ENCODE measurements at regions not wholly inside any gene's neighbourhood (a gene's known extent, or its start where the extent isn't known, plus 50 kb on each side); places are given as distances from the start of the nearest gene placed in this dataset.

GRCh38 chr14:82084813-82085212 is 551.2 kb upstream of the SEL1L start (continued):
- TF ChIP-seq JUN (CRISPR knock-in tag; IDR thresholded peaks at IDR 0.05) = no peak
- no peak for TF ChIP-seq AR (CRISPR knock-in tag; IDR thresholded peaks at IDR 0.05)
- no peak for TF ChIP-seq ETV6 (CRISPR knock-in tag; IDR thresholded peaks at IDR 0.05)
- TF ChIP-seq GTF2I (CRISPR knock-in tag; conservative IDR thresholded peaks at IDR 0.05) = no peak
- TF ChIP-seq PRRX2 (CRISPR knock-in tag; IDR thresholded peaks at IDR 0.05) = no peak
- TF ChIP-seq ZNF671 (CRISPR knock-in tag; IDR thresholded peaks at IDR 0.05) = no peak
- TF ChIP-seq, protein P1, sequence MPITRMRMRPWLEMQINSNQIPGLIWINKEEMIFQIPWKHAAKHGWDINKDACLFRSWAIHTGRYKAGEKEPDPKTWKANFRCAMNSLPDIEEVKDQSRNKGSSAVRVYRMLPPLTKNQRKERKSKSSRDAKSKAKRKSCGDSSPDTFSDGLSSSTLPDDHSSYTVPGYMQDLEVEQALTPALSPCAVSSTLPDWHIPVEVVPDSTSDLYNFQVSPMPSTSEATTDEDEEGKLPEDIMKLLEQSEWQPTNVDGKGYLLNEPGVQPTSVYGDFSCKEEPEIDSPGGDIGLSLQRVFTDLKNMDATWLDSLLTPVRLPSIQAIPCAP (CRISPR knock-in tag; IDR thresholded peaks at IDR 0.05) = no peak
- TF ChIP-seq E2F1 (CRISPR knock-in tag; IDR thresholded peaks at IDR 0.05) = no peak

GRCh38 chr14:82091097-82091496 is 557.4 kb upstream of the SEL1L start:
- TF ChIP-seq ATF6 (CRISPR knock-in tag; IDR thresholded peaks at IDR 0.05) (no peak), USF1 (CRISPR knock-in tag; IDR thresholded peaks at IDR 0.05) (no peak), RELA (CRISPR knock-in tag; IDR thresholded peaks at IDR 0.05; ENCODE audit: borderline replicate concordance) (no peak), ERG (CRISPR knock-in tag; IDR thresholded peaks at IDR 0.05) (no peak), JUN (CRISPR knock-in tag; IDR thresholded peaks at IDR 0.05) (no peak), ZNF232 (CRISPR knock-in tag; IDR thresholded peaks at IDR 0.05) (no peak), OVOL2 (CRISPR knock-in tag; IDR thresholded peaks at IDR 0.05; ENCODE audit: borderline replicate concordance) (no peak), PRRX2 (CRISPR knock-in tag; IDR thresholded peaks at IDR 0.05) (no peak), ESRRA (CRISPR knock-in tag; IDR thresholded peaks at IDR 0.05; ENCODE audit: borderline replicate concordance) (no peak)
- Mint-ChIP-seq H3K4me1 (peaks cover 11% of the 10 kb centered on the region), H3K27ac (no peak overlapping the region), H3K27me3 (ENCODE audit: low read depth) (no peaks in the 10 kb centered on the region), H3K4me3 (no peak overlapping the region), H3K36me3 (no peaks in the 10 kb centered on the region), H3K9me3 (no peaks in the 10 kb centered on the region)
- DNase-seq (ENCODE audit: low spot score) (no peak), ATAC-seq (no peak)
- POLR2A ChIA-PET = no interaction called here
- CTCF ChIA-PET = no interaction called here

DNA sequence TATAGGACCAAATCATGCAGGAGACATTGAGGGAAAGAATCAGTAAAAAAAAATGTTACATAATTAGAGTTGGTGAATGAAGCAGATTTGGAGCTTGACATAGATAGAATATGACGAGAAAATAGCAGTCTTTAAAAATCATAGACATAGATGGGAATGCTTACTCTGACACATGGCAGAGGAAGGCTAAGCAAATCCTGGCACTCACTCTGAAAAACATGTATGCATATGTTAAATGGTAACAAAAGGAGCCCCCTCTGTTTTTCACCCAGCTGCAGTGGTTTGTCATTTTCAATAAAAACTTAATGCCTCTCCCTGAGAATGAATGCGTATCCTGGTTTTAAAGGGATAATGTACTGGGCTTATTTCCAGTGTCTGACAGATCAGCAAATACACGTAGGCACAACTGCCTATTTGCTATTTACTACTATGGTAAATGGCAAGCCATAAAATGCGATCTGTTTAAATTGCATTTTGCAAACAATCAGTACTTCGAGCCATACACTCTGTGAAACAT is 561.2 kb upstream of the SEL1L start:
- no peak for DNase-seq (ENCODE audit: low spot score)
- Mint-ChIP-seq H3K27me3 (ENCODE audit: low read depth) (no peaks in the 10 kb centered on the region), H3K4me1 (peaks cover 11% of the 10 kb centered on the region), H3K36me3 (no peaks in the 10 kb centered on the region), H3K4me3 (no peak overlapping the region), H3K27ac (no peak overlapping the region), H3K9me3 (no peaks in the 10 kb centered on the region)
- ATAC-seq = no peak
- CTCF ChIA-PET = no interaction called here
- POLR2A ChIA-PET = no interaction called here
- TF ChIP-seq RORB (CRISPR knock-in tag; IDR thresholded peaks at IDR 0.05) (no peak), GTF2I (CRISPR knock-in tag; conservative IDR thresholded peaks at IDR 0.05) (no peak), CBFB (CRISPR knock-in tag; IDR thresholded peaks at IDR 0.05; ENCODE audit: low read depth) (no peak), SP1 (CRISPR knock-in tag; conservative IDR thresholded peaks at IDR 0.05) (no peak), HMGA2 (CRISPR knock-in tag; IDR thresholded peaks at IDR 0.05) (no peak), SOX15 (CRISPR knock-in tag; IDR thresholded peaks at IDR 0.05) (no peak), ZNF232 (CRISPR knock-in tag; IDR thresholded peaks at IDR 0.05) (no peak), FOXK1 (CRISPR knock-in tag; IDR thresholded peaks at IDR 0.05) (no peak)
- TF ChIP-seq, protein P2, sequence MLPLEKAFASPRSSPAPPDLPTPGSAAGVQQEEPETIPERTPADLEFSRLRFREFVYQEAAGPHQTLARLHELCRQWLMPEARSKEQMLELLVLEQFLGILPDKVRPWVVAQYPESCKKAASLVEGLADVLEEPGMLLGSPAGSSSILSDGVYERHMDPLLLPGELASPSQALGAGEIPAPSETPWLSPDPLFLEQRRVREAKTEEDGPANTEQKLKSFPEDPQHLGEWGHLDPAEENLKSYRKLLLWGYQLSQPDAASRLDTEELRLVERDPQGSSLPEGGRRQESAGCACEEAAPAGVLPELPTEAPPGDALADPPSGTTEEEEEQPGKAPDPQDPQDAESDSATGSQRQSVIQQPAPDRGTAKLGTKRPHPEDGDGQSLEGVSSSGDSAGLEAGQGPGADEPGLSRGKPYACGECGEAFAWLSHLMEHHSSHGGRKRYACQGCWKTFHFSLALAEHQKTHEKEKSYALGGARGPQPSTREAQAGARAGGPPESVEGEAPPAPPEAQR (CRISPR knock-in tag; IDR thresholded peaks at IDR 0.05) = no peak
- TF ChIP-seq, protein P1 (CRISPR knock-in tag; IDR thresholded peaks at IDR 0.05) = no peak
- TF ChIP-seq, protein P3, sequence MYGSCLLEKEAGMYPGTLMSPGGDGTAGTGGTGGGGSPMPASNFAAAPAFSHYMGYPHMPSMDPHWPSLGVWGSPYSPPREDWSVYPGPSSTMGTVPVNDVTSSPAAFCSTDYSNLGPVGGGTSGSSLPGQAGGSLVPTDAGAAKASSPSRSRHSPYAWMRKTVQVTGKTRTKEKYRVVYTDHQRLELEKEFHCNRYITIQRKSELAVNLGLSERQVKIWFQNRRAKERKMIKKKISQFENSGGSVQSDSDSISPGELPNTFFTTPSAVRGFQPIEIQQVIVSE (CRISPR knock-in tag; IDR thresholded peaks at IDR 0.05; ENCODE audit: borderline replicate concordance) = no peak

Measured in WTC11 (cell line).